ENCODE measurements at regions not wholly inside any gene's neighbourhood (a gene's known extent, or its start where the extent isn't known, plus 50 kb on each side); places are given as distances from the start of the nearest gene placed in this dataset.
"Not testable (repeated sequence)": the region's sequence is repeated elsewhere in the genome, so short reads cannot be mapped to it uniquely, and the experiment has no call there.

- H3K4me2 ChIP-seq (ENCODE audit: low read length), result no peak overlapping the region
- DNase-seq (ENCODE audit: low read depth), result no peak
- H3K9me3 ChIP-seq (ENCODE audit: insufficient read depth, low read depth, low read length), result no peaks in the 10 kb centered on the region
- no peak overlapping the region for H3K4me3 ChIP-seq (ENCODE audit: insufficient read depth, low read depth, low read length)
- no peaks in the 10 kb centered on the region for H4K20me1 ChIP-seq (ENCODE audit: insufficient read depth, low read length)
- no peaks in the 10 kb centered on the region for H3K4me1 Mint-ChIP-seq (ENCODE audit: low read depth, unreplicated experiment)
- no peak overlapping the region for H3K4me3 Mint-ChIP-seq (ENCODE audit: unreplicated experiment)
- no peaks in the 10 kb centered on the region for H3K36me3 ChIP-seq (ENCODE audit: insufficient read depth, low read length)
- H3K27ac ChIP-seq (ENCODE audit: low read depth, low read length), result no peak overlapping the region
- no peak for TF ChIP-seq CTCF (IDR thresholded peaks at IDR 0.05; ENCODE audit: insufficient read depth, low read depth, low read length)
- TF ChIP-seq EZH2 (IDR thresholded peaks at IDR 0.05; ENCODE audit: insufficient read depth, low read length), result no peak
- FAIRE-seq, result no peak
- H3K36me3 Mint-ChIP-seq (ENCODE audit: low read depth, unreplicated experiment), result no peaks in the 10 kb centered on the region
- no peaks in the 10 kb centered on the region for H3K27me3 ChIP-seq (ENCODE audit: insufficient read depth, low read length)
- no peak overlapping the region for H3K9ac ChIP-seq (ENCODE audit: low read length)
- peaks cover 3% of the 10 kb centered on the region for H3K27me3 Mint-ChIP-seq (ENCODE audit: low read depth, unreplicated experiment)
- H3K9me3 Mint-ChIP-seq (ENCODE audit: unreplicated experiment), result peaks cover 2% of the 10 kb centered on the region
- H3K27ac Mint-ChIP-seq (ENCODE audit: unreplicated experiment), result no peak overlapping the region
- H3K4me1 ChIP-seq (ENCODE audit: insufficient read depth, low read length), result peaks cover 3% of the 10 kb centered on the region
- H3K79me2 ChIP-seq (ENCODE audit: insufficient read depth, low read length), result no peaks in the 10 kb centered on the region
- no peak overlapping the region for H2AFZ ChIP-seq (ENCODE audit: low read depth, low read length)
Observed at GRCh38 chr12:93994721-93995120, 153.7 kb upstream of the PLXNC1 start.

DNA sequence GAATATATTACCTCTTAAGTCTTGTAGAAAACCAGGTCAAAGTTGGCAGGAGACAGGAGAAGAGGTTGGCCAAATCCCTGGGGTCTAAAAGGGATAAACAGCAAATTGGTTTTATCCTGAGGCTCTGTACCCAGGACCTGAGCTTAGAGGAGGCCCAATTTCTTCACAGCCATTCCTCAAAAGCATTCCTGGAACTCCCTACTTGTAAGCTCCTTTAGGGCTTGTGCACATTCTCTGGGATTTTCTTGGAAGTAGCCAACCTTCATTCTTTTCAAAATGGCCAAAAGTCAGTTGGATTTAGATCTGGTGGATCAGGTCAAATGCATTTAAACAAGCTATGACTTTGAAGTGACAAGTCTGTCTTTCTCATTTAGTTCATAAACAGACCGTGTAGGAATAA is 152.1 kb upstream of the PLXNC1 start:
- Histone ChIP-seq H3K36me3 (ENCODE audit: insufficient read depth, low read length) (no peaks in the 10 kb centered on the region), H3K4me2 (ENCODE audit: low read length) (no peak overlapping the region), H3K27me3 (ENCODE audit: insufficient read depth, low read length) (no peaks in the 10 kb centered on the region), H3K9ac (ENCODE audit: low read length) (no peak overlapping the region), H2AFZ (ENCODE audit: low read depth, low read length) (no peak overlapping the region), H3K79me2 (ENCODE audit: insufficient read depth, low read length) (no peaks in the 10 kb centered on the region), H3K9me3 (ENCODE audit: insufficient read depth, low read depth, low read length) (no peaks in the 10 kb centered on the region), H3K27ac (ENCODE audit: low read depth, low read length) (no peak overlapping the region), H3K4me1 (ENCODE audit: insufficient read depth, low read length) (peaks cover 1% of the 10 kb centered on the region), H3K4me3 (ENCODE audit: insufficient read depth, low read depth, low read length) (no peak overlapping the region), H4K20me1 (ENCODE audit: insufficient read depth, low read length) (no peaks in the 10 kb centered on the region)
- no peak for FAIRE-seq
- no peaks in the 10 kb centered on the region for H3K4me1 Mint-ChIP-seq (ENCODE audit: low read depth, unreplicated experiment)
- H3K27me3 Mint-ChIP-seq (ENCODE audit: low read depth, unreplicated experiment), result peaks cover 3% of the 10 kb centered on the region
- H3K9me3 Mint-ChIP-seq (ENCODE audit: unreplicated experiment), result no peaks in the 10 kb centered on the region
- no peak for DNase-seq (ENCODE audit: low read depth)
- no peaks in the 10 kb centered on the region for H3K36me3 Mint-ChIP-seq (ENCODE audit: low read depth, unreplicated experiment)
- no peak for TF ChIP-seq CTCF (IDR thresholded peaks at IDR 0.05; ENCODE audit: insufficient read depth, low read depth, low read length)
- no peak for TF ChIP-seq EZH2 (IDR thresholded peaks at IDR 0.05; ENCODE audit: insufficient read depth, low read length)
- H3K4me3 Mint-ChIP-seq (ENCODE audit: unreplicated experiment), result no peak overlapping the region
- H3K27ac Mint-ChIP-seq (ENCODE audit: unreplicated experiment), result no peak overlapping the region

GRCh38 chr12:94001691-94002090 is 146.7 kb upstream of the PLXNC1 start:
- peaks cover 18% of the 10 kb centered on the region for H3K9me3 Mint-ChIP-seq (ENCODE audit: unreplicated experiment)
- no peak for FAIRE-seq
- no peaks in the 10 kb centered on the region for H3K36me3 Mint-ChIP-seq (ENCODE audit: low read depth, unreplicated experiment)

DNA sequence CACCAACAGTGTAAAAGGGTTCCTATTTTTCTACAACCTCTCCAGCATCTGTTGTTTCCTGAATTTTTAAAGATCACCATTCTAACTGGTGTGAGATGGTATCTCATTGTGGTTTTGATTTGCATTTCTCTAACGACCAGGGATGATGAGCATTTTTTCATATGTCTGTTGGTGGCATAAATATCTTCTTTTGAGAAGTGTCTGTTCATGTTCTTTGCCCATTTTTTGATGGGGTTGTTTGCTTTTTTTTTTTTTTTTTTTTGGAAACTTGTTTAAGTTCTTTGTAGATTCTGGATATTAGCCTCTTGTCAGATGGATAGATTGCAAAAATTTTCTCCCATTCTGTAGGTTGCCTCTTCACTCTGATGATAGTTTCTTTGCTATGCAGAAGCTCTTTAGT is 145.5 kb upstream of the PLXNC1 start:
- not testable (repeated sequence) for H3K27ac ChIP-seq (ENCODE audit: low read depth, low read length); H3K4me1 Mint-ChIP-seq (ENCODE audit: low read depth, unreplicated experiment); H3K27me3 ChIP-seq (ENCODE audit: insufficient read depth, low read length); H3K9me3 ChIP-seq (ENCODE audit: insufficient read depth, low read depth, low read length); H3K36me3 ChIP-seq (ENCODE audit: insufficient read depth, low read length); FAIRE-seq; H3K36me3 Mint-ChIP-seq (ENCODE audit: low read depth, unreplicated experiment); H3K4me3 Mint-ChIP-seq (ENCODE audit: unreplicated experiment); H3K4me1 ChIP-seq (ENCODE audit: insufficient read depth, low read length); H4K20me1 ChIP-seq (ENCODE audit: insufficient read depth, low read length); H2AFZ ChIP-seq (ENCODE audit: low read depth, low read length); H3K4me2 ChIP-seq (ENCODE audit: low read length); H3K79me2 ChIP-seq (ENCODE audit: insufficient read depth, low read length); H3K27me3 Mint-ChIP-seq (ENCODE audit: low read depth, unreplicated experiment); DNase-seq (ENCODE audit: low read depth); H3K27ac Mint-ChIP-seq (ENCODE audit: unreplicated experiment); H3K4me3 ChIP-seq (ENCODE audit: insufficient read depth, low read depth, low read length); H3K9ac ChIP-seq (ENCODE audit: low read length)
- peaks cover 18% of the 10 kb centered on the region for H3K9me3 Mint-ChIP-seq (ENCODE audit: unreplicated experiment)

More at GRCh38 chr12:94001691-94002090, 146.7 kb upstream of the PLXNC1 start:
- no peaks in the 10 kb centered on the region for H3K36me3 ChIP-seq (ENCODE audit: insufficient read depth, low read length)
- no peak for DNase-seq (ENCODE audit: low read depth)
- no peaks in the 10 kb centered on the region for H3K4me1 ChIP-seq (ENCODE audit: insufficient read depth, low read length)
- H3K4me1 Mint-ChIP-seq (ENCODE audit: low read depth, unreplicated experiment), result no peaks in the 10 kb centered on the region
- H3K4me3 Mint-ChIP-seq (ENCODE audit: unreplicated experiment), result no peak overlapping the region
- H3K27ac Mint-ChIP-seq (ENCODE audit: unreplicated experiment), result no peak overlapping the region
- no peaks in the 10 kb centered on the region for H3K9me3 ChIP-seq (ENCODE audit: insufficient read depth, low read depth, low read length)
- TF ChIP-seq EZH2 (IDR thresholded peaks at IDR 0.05; ENCODE audit: insufficient read depth, low read length), result no peak
- no peak for TF ChIP-seq CTCF (IDR thresholded peaks at IDR 0.05; ENCODE audit: insufficient read depth, low read depth, low read length)
- no peak overlapping the region for H3K4me2 ChIP-seq (ENCODE audit: low read length)
- no peak overlapping the region for H3K4me3 ChIP-seq (ENCODE audit: insufficient read depth, low read depth, low read length)
- H3K27ac ChIP-seq (ENCODE audit: low read depth, low read length), result no peak overlapping the region
- no peak overlapping the region for H2AFZ ChIP-seq (ENCODE audit: low read depth, low read length)
- H3K27me3 Mint-ChIP-seq (ENCODE audit: low read depth, unreplicated experiment), result no peaks in the 10 kb centered on the region
- no peaks in the 10 kb centered on the region for H3K79me2 ChIP-seq (ENCODE audit: insufficient read depth, low read length)
- H3K9ac ChIP-seq (ENCODE audit: low read length), result no peak overlapping the region
- no peaks in the 10 kb centered on the region for H3K27me3 ChIP-seq (ENCODE audit: insufficient read depth, low read length)
- H4K20me1 ChIP-seq (ENCODE audit: insufficient read depth, low read length), result no peaks in the 10 kb centered on the region
